Activated T-helper 1 cell treated with anti-CD3 and anti-CD28 coated beads, Interleukin-2, amount 50 U/mL, for 16 hours (primary cell): ENCODE measurements at regions not wholly inside any gene's neighbourhood (a gene's known extent, or its start where the extent isn't known, plus 50 kb on each side); places are given as distances from the start of the nearest gene placed in this dataset.

ENCODE experiments used
- DNase-seq, 2 donors: peaks; one replicate each; pipeline ENCODE4 v3.0.0-alpha.2; 2020; ENCODE audit warnings: low read depth in 1 of 2, low spot score in 1 of 2

- DNase-seq: no peak
Measured at GRCh38 chr6:113276601-113277000, 580.5 kb upstream of the MARCKS start.

DNA sequence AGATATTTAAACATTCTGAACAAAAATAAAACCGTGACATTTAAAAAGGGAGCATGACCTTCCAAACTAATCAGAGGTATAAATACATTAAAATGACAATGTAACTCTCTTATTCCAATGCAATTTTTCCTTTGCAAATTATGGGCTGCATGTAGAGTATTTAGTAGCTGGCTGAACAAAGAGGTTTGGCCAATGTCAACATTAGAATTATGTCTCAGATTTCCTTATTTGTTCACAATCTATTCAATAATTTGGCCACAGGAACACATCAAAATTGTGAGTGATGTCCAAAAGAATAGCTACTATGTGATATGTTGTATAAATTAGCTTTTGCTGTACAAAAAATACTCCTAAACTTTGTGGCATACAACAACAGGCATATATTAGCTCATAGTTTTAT lies 580.0 kb upstream of the MARCKS start:
- no peak for DNase-seq

GRCh38 chr6:113281014-113281413 lies 576.1 kb upstream of the MARCKS start:
- no peak for DNase-seq

GRCh38 chr6:113281431-113281830 lies 575.7 kb upstream of the MARCKS start:
- no peak for DNase-seq

- no peak for DNase-seq
Measured at GRCh38 chr6:113287396-113287795, 569.7 kb upstream of the MARCKS start.

DNA sequence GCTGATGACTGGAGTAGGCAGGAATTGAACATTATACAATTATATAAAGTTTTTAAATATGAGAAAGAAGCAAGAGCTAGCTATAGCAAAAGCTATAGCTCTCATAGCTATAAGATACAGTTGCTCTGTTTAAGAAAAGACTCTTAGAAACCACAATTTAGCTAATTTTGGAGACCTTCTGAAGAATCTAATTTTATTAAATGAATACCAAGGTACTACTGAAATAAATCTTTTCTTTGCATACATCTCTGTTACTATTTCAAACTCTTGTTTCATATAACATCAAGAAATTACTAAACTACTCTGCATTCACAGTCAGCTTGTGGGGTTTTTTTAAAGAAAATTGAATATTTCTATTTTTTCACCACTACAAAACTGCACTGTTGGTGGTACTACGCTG lies 568.7 kb upstream of the MARCKS start:
- no peak for DNase-seq

DNA sequence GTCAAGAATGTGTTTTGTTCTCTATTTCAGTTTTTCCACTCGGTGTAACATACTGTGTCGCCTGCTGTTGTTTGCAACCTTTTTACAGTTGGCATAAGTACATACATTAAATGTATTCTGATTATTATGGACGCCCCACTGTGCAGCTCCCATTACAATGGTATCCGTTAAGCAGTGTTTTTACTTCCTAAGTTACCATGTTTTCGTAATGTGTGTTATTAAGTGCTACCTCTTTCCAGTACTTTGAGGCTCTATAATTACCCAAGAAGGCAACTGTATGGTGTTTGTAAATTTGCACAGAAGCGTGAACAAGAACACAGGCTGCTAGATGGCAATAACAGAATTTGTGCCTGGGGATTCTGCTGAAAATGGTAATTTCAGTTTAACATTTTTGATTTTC lies 568.0 kb upstream of the MARCKS start:
- DNase-seq: no peak

GRCh38 chr6:113290684-113291083 lies 566.5 kb upstream of the MARCKS start:
- no peak for DNase-seq

DNA sequence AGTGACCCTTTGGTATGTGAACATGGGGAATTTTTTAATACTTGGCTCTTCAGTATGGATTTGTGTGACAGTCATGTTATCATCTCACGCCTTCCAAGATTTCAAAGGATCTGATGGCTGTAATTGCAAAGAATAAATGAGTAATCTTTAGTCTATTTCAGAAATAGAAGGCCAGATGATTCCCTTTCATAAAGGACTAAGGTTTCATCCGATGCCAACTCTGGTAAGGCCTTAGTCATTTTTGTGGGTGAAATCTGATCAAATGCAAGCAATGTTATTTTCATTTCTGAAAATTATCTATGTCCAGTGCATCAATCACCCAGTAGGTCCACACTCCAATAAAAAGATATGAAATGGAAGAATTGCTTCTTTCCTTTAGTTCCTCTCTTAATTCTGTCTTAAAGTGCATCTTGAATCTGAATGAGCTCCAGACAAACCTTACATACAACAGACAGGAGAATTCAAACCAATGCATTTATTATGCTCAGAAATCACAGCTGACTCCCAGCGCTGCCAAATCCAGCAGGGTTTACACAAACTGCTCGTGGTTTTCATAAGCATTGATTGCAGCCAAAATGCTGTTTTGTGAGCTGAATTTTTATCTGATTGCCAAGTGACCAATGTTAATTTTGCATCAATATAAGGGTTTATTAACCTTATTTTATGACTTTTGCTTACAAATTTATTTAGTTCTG lies 565.2 kb upstream of the MARCKS start:
- no peak for DNase-seq

DNA sequence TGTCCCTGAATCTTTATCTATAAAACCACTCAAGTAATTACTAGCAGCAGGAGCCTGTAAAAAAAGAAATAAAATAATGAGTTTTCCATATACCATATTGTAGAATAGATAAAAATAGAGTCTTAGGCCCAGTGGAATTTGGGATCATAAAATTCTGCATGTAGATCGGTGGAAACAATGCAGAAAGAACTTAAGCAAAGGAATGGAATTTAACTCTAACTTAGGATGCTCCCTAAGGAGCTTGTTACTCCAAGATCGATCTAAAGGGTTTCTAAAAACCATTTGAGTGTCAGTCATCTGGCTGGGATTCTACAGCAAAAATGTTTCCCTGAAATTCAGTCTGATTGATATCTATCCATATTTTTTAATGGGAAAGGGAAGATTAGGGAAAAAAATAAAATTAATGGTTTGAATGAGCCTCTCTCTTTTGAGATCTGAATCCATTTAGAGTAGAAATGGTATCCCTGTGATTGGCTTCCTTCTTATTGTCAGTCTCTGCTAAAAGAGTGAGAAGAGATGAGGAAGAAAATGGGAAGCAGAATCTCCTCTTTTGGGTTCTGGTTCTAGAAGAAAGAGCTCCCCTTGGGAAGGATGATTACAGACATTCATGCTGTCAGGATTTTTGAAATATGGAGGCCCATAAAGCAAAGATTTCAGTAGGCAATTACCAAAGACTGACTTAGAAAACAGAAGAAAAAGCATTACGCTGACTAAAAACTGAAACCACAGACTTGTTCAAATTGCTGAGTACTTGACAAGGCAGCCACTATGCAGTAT lies 564.3 kb upstream of the MARCKS start:
- DNase-seq: no peak

DNA sequence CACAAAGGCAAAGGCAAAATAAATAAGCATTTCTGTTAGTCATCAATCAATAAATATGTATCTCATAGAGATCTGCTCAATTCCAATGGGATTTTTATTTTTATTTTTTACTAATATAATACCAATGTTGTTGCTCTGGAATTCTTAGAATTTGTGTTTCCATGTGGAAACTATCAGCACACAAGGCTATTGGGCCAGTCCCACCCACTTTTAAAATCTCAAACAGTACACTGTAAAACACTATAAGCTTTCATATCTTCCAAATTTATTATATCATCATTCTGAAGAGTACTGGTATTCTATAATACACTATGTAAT lies 563.8 kb upstream of the MARCKS start:
- no peak for DNase-seq

DNA sequence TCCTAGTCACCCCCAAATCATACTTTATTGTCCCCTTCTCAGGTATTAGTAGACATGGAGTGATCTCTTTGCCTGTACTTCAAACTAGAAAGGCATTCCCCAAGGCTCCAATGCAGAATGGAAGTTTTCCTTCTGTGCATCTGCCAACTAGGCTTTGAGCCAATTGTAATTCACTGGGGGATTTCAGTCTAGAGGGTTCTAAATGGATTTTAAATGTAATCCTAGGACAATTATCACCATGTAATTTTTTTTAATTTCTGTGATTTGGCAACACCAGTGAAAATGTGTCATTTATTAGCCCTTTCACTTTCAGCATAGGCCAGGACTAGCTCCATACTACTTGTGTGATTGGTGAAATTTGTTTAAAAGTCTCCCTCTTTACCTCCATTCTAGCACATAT lies 557.6 kb upstream of the MARCKS start:
- no peak for DNase-seq

DNA sequence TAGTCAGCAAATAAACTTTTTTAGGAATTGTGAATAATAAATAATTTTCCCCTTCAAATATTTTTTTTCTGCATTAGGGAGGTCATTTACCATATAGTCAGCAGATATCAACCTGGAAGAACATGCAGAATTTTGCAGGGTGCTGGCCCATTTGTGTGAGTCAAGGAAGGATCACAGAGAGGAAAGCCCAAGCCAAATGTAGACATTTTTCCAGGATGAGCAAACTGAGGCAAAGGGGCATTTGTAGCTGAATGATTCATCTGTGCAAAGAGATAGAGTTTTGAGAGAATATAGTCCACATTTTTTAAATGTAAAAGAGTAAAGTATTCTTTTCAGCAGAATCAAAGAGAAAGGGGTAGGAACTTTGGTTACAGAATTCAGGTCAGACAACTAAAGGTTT lies 555.5 kb upstream of the MARCKS start:
- DNase-seq: no peak

DNA sequence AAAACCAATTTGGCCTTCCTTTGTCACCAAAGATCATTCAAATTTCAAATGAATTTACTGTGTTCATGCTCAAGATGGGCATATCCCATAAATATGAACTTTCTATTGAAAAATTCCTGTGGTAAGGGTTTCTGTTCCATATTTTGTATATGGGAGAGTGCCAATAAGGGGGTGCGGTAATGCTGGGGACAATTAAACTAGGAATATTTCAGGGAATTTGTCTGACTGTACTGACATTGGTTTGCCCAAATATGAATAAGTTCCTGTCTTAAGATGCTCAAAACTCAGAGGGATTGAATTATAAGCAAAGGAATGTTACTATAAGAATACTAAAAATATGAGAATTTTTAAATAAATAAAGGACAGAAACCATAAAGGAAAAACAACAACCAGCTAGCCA lies 553.0 kb upstream of the MARCKS start:
- DNase-seq: no peak

GRCh38 chr6:113306552-113307145 lies 550.5 kb upstream of the MARCKS start:
- peak in 1 of 2 donors; percentile 0 for DNase-seq

GRCh38 chr6:113308266-113308665 lies 548.9 kb upstream of the MARCKS start:
- no peak for DNase-seq

- DNase-seq: no peak
Measured at GRCh38 chr6:113313841-113314240, 543.3 kb upstream of the MARCKS start.

DNA sequence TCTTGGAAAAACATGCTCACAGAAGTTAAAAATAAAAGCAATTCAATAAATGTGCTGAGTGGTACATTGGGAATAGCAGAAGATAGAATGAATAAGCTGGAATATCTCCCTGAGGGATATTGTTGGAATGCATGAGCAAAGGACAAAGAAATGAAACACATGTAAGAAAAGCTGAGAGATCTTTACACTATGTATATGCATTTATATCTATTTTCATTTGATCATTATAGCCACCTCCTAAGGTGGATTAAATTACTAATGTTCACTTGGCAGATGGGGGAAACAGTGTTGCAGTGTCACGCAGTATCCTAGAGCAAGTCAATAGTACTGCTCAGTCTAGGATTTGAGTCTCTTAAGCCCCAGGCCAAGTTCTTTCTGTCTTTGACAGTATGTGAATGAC lies 542.0 kb upstream of the MARCKS start:
- no peak for DNase-seq

DNA sequence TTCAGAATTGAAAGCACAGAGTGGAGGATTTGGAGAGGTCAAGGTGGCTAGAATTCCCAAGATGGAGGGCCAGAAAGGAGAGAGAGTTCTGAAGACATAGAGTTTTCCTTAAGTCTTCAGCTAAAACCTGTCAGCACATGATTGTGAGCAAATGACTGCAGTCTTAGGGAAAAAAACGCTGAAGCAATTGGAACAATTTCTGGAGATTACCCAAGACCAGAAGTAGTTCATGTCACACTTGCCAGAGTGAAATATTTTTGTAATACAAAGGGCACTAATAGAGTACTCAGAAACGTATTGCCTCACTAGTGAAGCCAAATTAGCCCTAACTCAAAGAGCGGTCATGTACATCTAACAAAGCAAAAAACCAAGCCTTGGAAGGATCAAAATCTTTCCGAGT lies 541.3 kb upstream of the MARCKS start:
- DNase-seq: no peak

- DNase-seq: no peak
Measured at GRCh38 chr6:113317442-113317841, 539.7 kb upstream of the MARCKS start.

DNA sequence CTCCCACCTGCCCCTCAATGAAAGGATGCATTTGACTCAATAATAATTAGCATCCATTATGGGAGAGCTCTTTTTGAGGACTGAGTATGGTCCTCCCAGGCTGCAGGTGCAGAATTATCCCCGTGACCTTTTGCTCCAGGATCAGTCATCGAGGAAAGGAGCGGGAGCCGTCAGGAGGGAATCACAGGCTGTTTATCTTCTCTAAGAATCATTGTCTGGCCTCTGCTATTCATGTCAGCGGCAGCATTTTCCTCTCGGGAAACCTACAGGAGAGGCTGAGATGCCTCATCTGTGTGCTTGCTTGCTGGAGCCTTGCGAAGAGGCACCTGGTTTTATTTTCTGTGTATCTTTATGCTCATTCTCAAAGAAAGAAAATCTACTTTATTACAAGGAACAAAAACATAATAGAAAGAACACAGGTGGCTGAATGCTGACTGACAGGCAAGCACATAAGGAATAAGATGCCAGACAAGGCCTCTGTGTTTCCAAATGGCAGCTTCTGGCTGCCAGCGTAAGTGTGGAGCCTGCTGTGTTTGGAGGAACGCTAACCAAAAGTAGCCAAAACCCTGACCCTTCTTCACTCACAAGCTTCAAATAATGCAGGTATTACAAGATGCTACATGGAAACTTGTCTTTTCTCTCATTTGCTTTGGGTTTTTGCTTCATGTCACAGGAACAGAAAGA lies 539.1 kb upstream of the MARCKS start:
- no peak for DNase-seq

GRCh38 chr6:113318575-113318917 lies 538.6 kb upstream of the MARCKS start:
- no peak for DNase-seq
